ENCODE measurements at regions not wholly inside any gene's neighbourhood (a gene's known extent, or its start where the extent isn't known, plus 50 kb on each side); places are given as distances from the start of the nearest gene placed in this dataset.
"Not testable (repeated sequence)": the region's sequence is repeated elsewhere in the genome, so short reads cannot be mapped to it uniquely, and the experiment has no call there.

- no peak for DNase-seq (ENCODE audit: low spot score)
Measured at GRCh38 chr11:98398508-98398907, 622.2 kb upstream of the CNTN5 start.

DNA sequence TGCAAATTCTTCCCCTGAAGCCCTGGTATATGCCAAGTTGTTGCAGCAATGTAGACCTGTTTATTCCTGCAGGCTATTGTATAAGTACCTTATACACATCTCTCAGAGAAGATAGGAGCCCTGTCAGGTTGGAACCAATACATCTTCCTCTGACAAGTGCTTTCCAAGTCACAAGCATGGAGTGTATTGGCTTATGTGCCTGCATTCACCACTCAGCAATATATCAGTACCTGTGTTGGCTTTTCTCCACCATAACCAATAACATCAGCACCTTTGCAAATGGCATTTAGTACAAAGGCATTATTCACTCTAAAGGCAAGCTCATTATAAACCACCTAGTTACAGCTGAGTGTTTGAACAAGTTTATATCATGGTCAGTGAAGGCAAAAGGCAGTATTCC, 611.7 kb upstream of the CNTN5 start:
- no peak for DNase-seq (ENCODE audit: low spot score)

DNA sequence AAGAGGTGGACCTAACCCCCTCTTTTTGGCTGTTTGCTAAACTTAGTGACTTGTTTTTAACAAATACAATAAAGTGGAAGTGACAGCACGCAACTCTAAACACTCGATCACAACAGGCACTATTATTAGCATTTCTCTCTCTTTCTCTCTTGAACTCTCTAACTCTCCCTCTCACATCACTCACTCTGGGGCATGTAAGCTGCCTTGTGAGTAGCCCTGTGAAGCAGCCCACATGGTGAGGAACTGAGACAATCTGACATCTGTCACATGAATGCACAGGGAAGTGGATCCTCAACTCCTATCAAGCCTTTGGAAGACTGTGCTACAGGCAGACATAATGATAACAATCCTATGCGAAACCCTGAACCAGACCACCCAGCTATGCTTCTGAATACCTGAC, 609.0 kb upstream of the CNTN5 start:
- DNase-seq (ENCODE audit: low spot score): no peak

- no peak for DNase-seq (ENCODE audit: low spot score)
Measured at GRCh38 chr11:98417256-98417755, 603.4 kb upstream of the CNTN5 start.

- no peak for DNase-seq (ENCODE audit: low spot score)
Measured at GRCh38 chr11:98423933-98424332, 596.8 kb upstream of the CNTN5 start.

- DNase-seq (ENCODE audit: low spot score): not testable (repeated sequence)
Measured at GRCh38 chr11:98424773-98425172, 596.0 kb upstream of the CNTN5 start.

GRCh38 chr11:98431463-98432359, 589.0 kb upstream of the CNTN5 start:
- DNase-seq (ENCODE audit: low spot score): no peak

- no peak for DNase-seq (ENCODE audit: low spot score)
Measured at GRCh38 chr11:98434296-98434695, 586.5 kb upstream of the CNTN5 start.

GRCh38 chr11:98453378-98453777, 567.4 kb upstream of the CNTN5 start:
- no peak for DNase-seq (ENCODE audit: low spot score)

- no peak for DNase-seq (ENCODE audit: low spot score)
Measured at GRCh38 chr11:98455500-98456307, 565.0 kb upstream of the CNTN5 start.

DNA sequence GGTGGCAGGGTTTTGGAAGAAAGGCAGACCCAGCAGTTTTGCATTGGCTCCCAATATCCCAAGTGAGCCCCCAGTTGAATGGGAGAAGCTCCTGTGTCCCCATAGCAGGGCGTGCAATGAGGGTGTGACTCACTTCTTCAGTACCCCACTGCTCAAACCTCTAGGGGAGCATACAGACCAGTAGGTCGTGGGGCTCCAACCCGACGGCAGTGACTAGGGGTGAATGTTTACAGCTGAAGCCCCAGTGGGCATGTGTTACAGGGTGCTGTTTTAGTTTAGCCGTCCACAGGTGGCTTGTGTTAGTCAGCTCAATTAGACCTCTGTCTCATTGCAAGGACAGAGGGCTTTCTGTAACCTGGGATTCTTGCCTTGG, 564.5 kb upstream of the CNTN5 start:
- no peak for DNase-seq (ENCODE audit: low spot score)

DNA sequence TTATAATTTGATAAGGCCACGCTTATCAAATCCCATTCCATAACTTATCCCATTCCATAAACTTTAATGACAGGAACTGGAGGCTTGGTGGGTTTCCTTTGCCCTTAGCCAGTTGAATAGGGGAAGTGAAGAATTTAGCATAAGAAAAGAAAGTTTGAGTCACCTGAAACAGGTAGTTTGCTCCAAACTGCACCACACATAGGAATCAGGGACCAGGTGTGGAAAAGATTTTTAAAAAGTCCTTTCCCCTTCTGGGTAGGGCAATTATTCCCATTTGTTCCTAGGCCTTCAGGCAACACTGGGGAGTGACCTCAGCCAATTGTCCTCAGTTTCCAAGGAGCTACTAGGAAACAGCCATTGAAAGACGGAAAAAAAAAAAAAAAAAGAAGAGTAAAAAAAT, 525.7 kb upstream of the CNTN5 start:
- no peak for DNase-seq (ENCODE audit: low spot score)

DNA sequence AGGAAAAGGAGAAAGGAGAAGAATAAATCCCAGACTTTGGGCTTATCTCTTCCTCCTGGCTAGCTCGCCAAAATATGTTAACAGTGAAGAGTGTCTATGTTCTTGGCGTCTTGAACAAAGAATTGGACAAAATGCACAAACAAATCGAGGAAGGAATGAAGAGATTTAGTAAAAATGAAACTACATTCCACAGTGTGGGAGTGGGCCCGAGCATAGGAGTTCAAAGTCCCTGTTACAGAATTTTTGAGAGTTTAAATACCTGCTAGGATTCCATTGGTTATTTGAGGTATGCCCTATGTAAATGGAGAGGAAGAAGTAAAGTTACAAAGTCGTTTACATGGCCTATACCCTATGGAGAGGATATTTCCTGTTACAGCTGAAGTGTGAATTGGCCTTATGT, 525.1 kb upstream of the CNTN5 start:
- no peak for DNase-seq (ENCODE audit: low spot score)

DNA sequence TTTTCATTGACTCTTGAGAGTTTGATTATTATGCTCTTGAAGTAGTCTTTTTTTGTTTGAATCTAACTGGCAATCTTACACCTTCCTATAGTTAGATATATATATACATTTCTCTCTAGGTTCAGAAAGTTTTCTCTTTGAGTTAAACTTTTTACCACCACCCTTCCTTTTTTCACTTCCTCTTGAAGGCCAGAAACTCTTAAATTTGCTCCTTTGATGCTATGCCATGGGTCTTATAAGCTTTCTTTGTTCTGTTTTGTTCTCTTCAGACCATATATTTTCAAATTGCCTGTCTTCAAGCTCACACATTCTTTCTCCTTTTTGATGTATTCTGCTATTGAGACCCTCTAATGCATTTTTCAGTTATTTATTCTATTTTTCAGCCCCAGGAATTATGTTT, 513.5 kb upstream of the CNTN5 start:
- no peak for DNase-seq (ENCODE audit: low spot score)

DNA sequence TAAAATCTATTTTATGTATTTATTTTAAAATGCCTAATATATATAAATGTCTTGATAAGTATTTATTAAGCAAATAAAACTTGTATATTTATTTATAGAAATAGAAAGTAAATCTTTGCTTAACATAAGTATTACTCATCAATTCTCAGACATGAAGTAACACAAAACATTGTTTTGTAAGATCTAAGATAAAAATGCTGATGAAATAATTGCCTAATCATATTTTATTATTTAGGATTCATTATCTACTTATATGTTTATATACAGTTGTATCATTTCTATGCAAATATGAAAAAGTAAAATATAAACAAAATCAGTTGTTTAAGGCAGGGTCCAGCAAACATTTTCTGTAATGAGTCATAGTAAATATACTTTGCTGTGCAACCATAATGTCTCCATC, 507.8 kb upstream of the CNTN5 start:
- no peak for DNase-seq (ENCODE audit: low spot score)

- no peak for DNase-seq (ENCODE audit: low spot score)
Measured at GRCh38 chr11:98531576-98531975, 489.2 kb upstream of the CNTN5 start.

DNA sequence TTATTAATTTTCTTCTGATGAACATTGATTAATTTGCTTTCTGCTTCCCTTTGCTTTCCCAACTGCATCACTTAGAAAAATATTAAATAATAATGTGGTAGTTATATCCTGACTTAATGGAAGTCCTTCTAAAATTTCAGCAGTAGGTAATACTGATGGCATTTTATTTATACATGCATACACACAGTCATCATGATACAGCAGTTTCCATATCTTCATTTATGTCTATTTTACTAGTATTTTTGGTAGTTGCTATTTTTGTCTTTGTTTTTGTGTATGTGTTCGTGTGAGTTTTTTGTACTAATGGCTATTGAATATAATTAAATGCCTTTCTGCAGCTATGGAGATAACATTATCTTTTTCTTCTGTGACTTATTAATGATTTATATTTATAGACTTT, 484.7 kb upstream of the CNTN5 start:
- no peak for DNase-seq (ENCODE audit: low spot score)

- not testable (repeated sequence) for DNase-seq (ENCODE audit: low spot score)
Measured at GRCh38 chr11:98538358-98538757, 482.4 kb upstream of the CNTN5 start.

DNA sequence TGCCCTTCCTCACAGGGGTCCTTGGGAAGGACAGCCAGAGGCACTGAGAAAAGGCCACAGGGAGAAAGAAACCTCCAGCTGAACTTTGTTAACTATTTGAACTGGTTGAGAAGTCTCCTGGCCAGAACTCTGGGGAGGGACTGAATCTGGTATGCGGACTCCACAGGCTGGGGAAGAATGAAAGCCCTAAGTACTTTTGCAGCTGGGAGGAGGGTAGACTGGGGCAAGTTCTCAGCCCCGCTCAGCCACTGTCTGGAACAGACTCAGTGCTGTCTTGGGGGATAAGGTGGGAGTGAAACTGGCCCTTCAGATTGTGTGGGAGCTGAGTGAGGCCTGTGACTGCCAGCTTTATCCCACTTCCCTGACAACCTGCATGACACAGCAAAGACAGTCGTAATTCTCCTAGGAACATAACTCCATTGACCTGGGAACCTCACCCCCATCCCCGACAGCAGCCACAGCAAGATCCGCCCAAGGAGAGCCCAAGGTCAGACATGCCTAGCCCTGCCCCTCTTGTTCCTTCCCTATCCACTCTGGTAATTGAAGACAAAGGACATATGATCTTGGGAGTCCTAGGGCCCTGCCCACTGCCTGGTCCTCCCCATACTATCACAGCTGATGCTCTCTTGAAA, 475.1 kb upstream of the CNTN5 start:
- no peak for DNase-seq (ENCODE audit: low spot score)

GRCh38 chr11:98549571-98549970, 471.2 kb upstream of the CNTN5 start:
- DNase-seq (ENCODE audit: low spot score): no peak

- no peak for DNase-seq (ENCODE audit: low spot score)
Measured at GRCh38 chr11:98559961-98560360, 460.8 kb upstream of the CNTN5 start.

DNA sequence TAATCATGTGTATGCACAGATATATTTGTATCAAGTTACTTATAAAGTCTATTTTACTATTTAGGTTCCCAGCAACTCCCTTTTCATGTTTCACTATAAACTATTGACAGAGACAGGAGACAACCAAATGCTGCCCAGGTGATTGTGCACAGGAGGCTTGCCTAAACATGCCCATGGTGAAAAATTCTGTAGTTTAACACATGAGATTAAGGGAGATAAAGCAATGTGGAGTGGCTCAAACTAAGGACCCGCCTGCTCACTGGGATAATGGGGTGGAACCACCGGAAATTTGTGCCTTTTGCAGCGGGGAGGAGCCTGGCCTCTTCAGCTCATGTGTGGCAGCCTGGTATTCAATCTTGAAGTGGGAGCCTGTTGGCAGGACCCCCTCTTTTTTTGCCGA, 459.5 kb upstream of the CNTN5 start:
- no peak for DNase-seq (ENCODE audit: low spot score)

Measured in germinal center (tissue), 1 donor.